AG08396 (cell line): ENCODE measurements at regions not wholly inside any gene's neighbourhood (a gene's known extent, or its start where the extent isn't known, plus 50 kb on each side); places are given as distances from the start of the nearest gene placed in this dataset.

Experiments used
- DNase-seq: peaks from one replicate; pipeline ENCODE4 v3.0.0; 2012; ENCODE audit warnings: low spot score, mixed read lengths

DNA sequence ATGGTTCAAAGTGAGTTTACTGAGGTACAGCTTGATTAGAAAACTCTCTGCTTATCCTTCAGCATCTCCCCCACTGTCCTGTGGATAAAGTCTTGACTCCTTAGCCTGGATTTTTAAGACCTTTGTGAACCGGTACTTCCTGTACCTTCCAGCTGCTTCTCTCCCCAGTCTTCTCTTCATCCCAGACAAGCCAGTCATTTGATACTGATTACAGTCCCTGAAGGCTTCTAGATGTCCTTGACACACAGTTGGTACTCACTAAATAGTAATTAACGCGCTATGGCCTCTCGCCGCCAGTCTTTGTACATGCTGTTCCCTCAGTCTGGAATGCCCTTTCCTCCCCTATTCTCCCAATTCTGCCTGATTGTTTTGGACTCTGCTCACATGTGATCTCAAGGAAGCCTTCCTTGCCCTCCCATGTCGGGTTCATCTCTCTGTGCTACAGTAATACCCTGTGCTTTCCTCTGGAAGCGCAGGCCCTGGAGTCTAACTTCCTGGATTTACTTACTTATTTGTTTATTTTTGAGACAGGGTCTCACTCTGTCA lies 50.6 kb upstream of the PTGR2 start:
- no peak for DNase-seq

- DNase-seq = no peak
These were observed 53.9 kb upstream of the PTGR2 start for GRCh38 chr14:73797543-73798265.

GRCh38 chr14:73796893-73797542 lies 54.6 kb upstream of the PTGR2 start:
- no peak for DNase-seq

- DNase-seq = no peak
These were observed 55.2 kb upstream of the PTGR2 start for GRCh38 chr14:73796415-73796814.

DNA sequence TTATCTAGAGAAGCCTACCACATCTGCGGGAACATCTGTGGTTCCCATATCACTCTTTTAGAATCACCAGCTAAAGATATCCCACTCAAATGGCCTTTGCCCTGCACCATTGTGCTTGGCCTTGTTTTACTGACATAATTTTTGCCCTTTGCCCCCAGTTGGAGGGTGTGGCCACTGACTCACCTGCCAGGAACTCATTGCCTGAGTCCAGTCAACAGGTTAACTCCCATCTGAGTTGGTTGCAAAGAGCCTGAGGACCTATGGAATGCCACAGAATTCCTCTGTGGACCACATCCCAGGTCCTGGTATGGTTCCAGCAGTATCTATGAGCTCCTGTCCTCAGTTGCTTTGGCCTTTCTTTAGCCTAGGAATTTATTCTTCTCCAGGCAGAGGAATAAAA lies 55.7 kb upstream of the PTGR2 start:
- DNase-seq = peak; percentile 58

- no peak for DNase-seq
These were observed 56.2 kb upstream of the PTGR2 start for GRCh38 chr14:73795466-73795865.

GRCh38 chr14:73794146-73794545 lies 57.5 kb upstream of the PTGR2 start:
- DNase-seq = no peak

DNA sequence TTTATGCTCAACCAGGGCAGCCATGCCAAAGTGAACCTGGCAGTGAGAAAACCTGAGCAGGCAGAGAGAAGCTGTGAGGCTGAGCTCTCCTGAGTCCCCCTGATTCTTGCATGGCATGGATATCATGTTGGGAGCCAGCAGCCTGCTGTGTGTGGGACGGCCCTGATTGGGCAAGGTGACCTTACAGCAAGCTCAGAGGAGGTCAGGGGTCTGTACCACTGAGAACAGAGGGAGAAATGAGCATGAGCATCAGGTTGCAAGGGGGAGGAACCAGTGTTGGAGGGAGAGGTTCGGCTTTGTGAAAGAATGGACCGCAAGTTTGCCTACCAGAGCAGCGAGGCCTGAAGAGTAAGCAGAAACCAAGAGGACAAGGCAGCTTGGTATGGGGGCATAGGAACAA lies 59.1 kb upstream of the PTGR2 start:
- no peak for DNase-seq

GRCh38 chr14:73789989-73790581 lies 61.5 kb upstream of the PTGR2 start:
- DNase-seq = peak; percentile 81

DNA sequence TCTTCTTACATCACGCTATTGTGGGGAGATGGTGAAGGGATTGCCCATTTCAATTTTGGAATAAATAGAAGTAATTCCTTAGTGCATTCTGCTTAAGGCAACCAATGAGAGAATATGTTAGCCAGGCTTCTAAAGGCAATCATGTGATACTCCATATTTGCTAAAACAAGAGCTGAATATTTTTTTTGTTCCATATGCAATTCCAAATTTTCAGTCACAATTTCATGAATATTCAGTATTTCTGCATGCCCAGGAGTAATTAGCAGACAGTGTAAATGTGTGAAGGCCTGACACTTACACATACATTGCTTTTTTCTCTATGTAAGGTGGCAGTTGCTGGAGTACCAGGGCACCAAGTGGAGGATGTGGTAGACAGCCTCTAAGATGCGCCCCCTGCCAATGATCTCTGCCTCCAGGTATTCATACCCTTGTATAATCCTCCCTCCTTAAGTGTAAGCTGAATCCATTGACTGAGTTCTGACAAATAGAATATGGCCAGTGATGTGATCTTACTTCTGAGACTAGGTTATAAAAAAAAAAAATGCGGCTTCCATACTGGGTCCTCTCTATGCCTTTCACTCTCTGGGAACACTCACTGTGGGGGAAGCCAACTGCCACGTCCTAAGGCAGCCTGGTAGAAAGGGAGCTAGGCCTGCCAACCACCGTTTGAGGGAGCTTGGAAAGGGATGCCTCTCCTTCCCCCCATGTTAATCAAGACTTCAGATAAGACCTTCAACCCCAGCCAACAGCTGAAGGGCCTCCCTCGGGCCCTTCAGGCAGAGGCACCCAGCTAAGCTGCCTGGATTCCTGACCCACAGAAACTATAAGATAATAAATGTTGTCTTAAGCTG lies 62.7 kb upstream of the PTGR2 start:
- no peak for DNase-seq

DNA sequence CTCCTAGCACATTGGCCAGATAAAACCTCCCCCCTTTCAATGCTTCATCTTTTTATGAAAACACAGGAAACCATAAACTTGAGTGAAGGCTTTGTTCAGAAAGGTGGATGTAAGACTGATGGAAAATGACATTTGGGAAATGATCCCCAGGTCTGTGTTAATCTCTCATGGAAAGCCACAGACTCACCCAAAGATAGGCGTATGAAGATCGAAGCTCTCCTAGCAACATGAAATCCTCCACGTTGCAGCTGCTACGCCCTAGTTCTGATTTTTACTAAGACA lies 63.4 kb upstream of the PTGR2 start:
- DNase-seq = no peak

GRCh38 chr14:73787486-73788316 lies 63.9 kb upstream of the PTGR2 start:
- DNase-seq = no peak

- peak; percentile 57 for DNase-seq
These were observed 64.8 kb upstream of the PTGR2 start for GRCh38 chr14:73786636-73787485.

- DNase-seq = peak; percentile 79
These were observed 65.6 kb upstream of the PTGR2 start for GRCh38 chr14:73785834-73786635.

GRCh38 chr14:73785336-73785833 lies 66.2 kb upstream of the PTGR2 start:
- DNase-seq = no peak

DNA sequence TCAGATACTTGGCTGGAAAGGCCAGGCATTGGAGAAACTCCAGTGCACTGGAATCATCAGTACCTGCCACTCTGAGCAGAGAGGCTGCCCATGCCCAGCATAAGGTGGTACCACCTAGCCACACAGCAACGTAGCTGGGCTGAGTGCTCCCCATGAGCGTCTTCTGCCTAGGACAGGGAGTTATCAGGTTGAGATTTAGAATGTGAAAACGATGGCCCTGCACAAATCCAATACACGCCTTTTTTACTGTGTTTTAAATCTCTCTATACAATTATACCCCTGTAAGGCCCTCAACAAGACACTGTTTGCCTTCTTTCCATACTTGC lies 66.7 kb upstream of the PTGR2 start:
- no peak for DNase-seq

GRCh38 chr14:73784181-73784987 lies 67.2 kb upstream of the PTGR2 start:
- no peak for DNase-seq

DNA sequence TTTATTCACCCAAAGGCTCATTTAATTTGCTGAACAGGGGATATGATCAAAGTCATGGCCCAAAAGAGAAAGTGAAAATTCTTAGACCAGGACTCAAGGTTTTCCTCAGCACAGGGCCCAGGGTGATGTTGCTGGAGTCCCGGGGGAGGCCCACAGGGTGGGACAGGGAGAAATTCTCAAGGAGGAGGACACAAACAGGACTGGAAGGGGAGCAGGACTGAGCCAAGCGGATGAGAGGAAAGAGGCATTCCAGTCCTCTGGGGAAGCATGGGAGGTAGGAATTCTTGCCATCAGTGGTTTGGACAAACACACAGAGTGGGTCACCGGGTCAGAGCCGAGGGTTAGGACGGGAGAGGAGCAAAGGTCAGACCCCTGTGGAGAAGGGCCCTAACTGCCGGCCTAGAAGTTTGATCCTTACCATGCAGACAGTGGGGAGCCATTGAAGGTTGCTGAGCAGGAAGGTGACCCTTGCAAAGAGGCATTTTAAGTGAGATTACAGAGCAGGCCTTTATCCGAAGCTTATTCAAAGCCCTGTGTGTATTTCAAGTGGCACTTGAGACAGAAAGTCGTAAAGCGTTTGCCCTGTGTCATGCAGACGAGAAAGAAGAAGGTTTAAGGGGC lies 68.4 kb upstream of the PTGR2 start:
- DNase-seq = no peak
